HUES6 (cell line): ENCODE measurements at regions not wholly inside any gene's neighbourhood (a gene's known extent, or its start where the extent isn't known, plus 50 kb on each side); places are given as distances from the start of the nearest gene placed in this dataset.

Source experiments
- H3K27ac ChIP-seq: 2 replicates; pipeline ENCODE4 v1.7.0; 2013; ENCODE audit warnings: low read depth, mild to moderate bottlenecking, low read length, inconsistent platforms
- H3K27me3 ChIP-seq: 2 replicates; pipeline ENCODE4 v1.6.1; 2013; ENCODE audit warnings: low read length; ENCODE audit not compliant: control insufficient read depth, insufficient read depth
- H3K36me3 ChIP-seq: 2 replicates; pipeline ENCODE4 v1.6.1; 2013; ENCODE audit warnings: low read length; ENCODE audit not compliant: control insufficient read depth, insufficient read depth
- H3K4me1 ChIP-seq: 2 replicates; pipeline ENCODE4 v1.6.1; 2013; ENCODE audit warnings: low read length; ENCODE audit not compliant: control insufficient read depth, insufficient read depth
- H3K4me3 ChIP-seq: 2 replicates; pipeline ENCODE4 v1.5.1; 2013; ENCODE audit warnings: low read depth, low read length
- H3K9ac ChIP-seq: one replicate; pipeline ENCODE4 v1.6.1; 2013; ENCODE audit warnings: mild to moderate bottlenecking, low read length
- H3K9me3 ChIP-seq: 2 replicates; pipeline ENCODE4 v1.6.1; 2013; ENCODE audit warnings: low read depth, low read length; ENCODE audit not compliant: control insufficient read depth, insufficient read depth

DNA sequence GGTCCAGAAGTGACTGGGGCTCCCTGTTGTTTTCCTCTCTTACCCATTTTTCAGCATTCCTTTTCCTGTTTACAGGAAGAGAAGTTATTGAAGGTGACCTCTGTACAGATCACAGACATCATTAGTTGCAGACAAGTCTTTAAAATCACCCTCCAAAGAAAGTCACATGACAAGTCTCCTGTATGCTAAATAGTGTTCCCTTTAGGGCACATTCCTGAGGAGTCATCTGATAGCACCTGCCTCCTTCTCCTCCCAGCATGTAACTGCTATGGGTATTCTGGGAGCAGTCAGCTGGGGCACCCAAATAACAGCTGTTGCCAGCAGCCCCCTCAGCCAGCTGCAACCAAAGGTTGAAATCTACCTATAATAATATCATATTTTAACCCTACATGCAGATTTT is 200.6 kb downstream of the PTGER3 start:
- Histone ChIP-seq H3K36me3 (no peaks in the 10 kb centered on the region), H3K27me3 (no peaks in the 10 kb centered on the region), H3K4me1 (0 out of 2 replicates have a peak, but pooled peaks cover 4% of the 10 kb centered on the region), H3K4me3 (no peak overlapping the region), H3K9me3 (0 out of 2 replicates have a peak, but pooled peaks cover 2% of the 10 kb centered on the region), H3K27ac (no peak overlapping the region), H3K9ac (no peak overlapping the region)

DNA sequence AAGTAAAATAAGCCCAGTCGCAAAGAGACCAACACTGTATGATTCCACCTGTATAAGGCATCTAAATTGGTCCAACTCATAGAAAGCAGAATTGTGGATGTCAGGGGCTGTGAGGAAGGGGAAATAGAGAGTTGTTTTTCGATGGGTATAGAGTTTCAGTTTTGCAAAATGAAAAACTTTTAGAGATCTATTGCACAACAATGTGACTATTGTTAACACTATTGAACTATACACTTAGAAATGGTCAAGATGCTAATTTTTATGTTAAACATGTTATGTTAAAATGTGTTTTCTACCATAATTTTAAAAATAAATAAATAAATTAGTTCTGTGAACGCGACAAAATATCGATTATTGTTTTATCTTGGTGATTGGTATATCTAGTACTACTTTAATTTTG is 192.4 kb downstream of the PTGER3 start:
- no peaks in the 10 kb centered on the region for H3K36me3 ChIP-seq
- no peak overlapping the region for H3K4me3 ChIP-seq
- no peak overlapping the region for H3K27ac ChIP-seq
- no peak overlapping the region for H3K9ac ChIP-seq
- no peaks in the 10 kb centered on the region for H3K27me3 ChIP-seq
- no peaks in the 10 kb centered on the region for H3K9me3 ChIP-seq
- no peaks in the 10 kb centered on the region for H3K4me1 ChIP-seq

- Histone ChIP-seq H3K36me3 (no peaks in the 10 kb centered on the region), H3K4me1 (no peaks in the 10 kb centered on the region), H3K27ac (no peak overlapping the region), H3K4me3 (no peak overlapping the region), H3K27me3 (no peaks in the 10 kb centered on the region), H3K9me3 (no peaks in the 10 kb centered on the region), H3K9ac (no peak overlapping the region)
These were observed 191.4 kb downstream of the PTGER3 start for GRCh38 chr1:70856201-70856600.

DNA sequence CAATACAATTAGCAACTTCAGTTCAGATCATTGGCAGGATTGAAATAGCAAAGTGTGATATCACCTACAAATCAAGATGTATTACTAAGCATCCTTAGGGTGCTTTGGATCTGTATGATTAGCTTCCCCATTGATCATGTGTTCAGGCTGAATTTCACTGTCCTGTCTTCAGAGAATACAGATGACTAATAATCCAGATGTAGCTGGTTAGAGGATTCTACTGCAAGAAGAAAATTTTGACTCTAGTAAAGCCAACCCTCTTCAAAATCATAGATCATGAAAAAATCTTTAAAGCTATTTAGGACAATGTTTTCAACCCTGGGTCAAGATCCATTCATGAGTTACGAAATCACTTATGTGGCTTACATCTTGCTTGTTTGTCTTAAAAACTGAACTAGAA is 184.4 kb downstream of the PTGER3 start:
- no peaks in the 10 kb centered on the region for H3K36me3 ChIP-seq
- no peak overlapping the region for H3K27ac ChIP-seq
- H3K27me3 ChIP-seq, result no peaks in the 10 kb centered on the region
- H3K9me3 ChIP-seq, result no peaks in the 10 kb centered on the region
- H3K9ac ChIP-seq, result no peak overlapping the region
- no peak overlapping the region for H3K4me3 ChIP-seq
- H3K4me1 ChIP-seq, result no peaks in the 10 kb centered on the region

DNA sequence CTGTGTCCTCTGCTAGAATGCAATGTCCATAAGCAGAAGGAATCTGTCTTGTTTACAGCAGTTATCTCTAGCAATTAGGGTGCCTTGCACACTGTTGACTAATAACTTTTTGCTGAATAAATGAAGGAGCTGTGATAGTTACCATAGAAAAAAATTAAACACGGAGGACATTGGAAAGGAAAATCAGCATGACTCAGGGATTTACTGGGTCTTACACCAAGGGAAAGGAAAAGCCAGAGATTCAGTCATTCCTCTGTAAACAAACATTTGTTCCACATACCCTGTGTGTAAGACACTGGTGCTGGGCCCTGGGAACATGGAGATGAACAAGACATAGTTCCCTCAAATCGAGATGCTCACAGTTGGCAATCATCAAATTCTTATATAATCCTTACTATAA is 183.3 kb downstream of the PTGER3 start:
- no peaks in the 10 kb centered on the region for H3K4me1 ChIP-seq
- H3K9me3 ChIP-seq, result no peaks in the 10 kb centered on the region
- H3K27me3 ChIP-seq, result no peaks in the 10 kb centered on the region
- no peak overlapping the region for H3K4me3 ChIP-seq
- no peak overlapping the region for H3K27ac ChIP-seq
- H3K36me3 ChIP-seq, result no peaks in the 10 kb centered on the region
- H3K9ac ChIP-seq, result no peak overlapping the region

GRCh38 chr1:70866542-70867264 is 180.9 kb downstream of the PTGER3 start:
- Histone ChIP-seq H3K4me3 (no peak overlapping the region), H3K9ac (no peak overlapping the region), H3K27ac (no peak overlapping the region), H3K9me3 (0 out of 2 replicates have a peak, but pooled peaks cover 5% of the 10 kb centered on the region), H3K36me3 (no peaks in the 10 kb centered on the region), H3K27me3 (no peaks in the 10 kb centered on the region), H3K4me1 (no peaks in the 10 kb centered on the region)

DNA sequence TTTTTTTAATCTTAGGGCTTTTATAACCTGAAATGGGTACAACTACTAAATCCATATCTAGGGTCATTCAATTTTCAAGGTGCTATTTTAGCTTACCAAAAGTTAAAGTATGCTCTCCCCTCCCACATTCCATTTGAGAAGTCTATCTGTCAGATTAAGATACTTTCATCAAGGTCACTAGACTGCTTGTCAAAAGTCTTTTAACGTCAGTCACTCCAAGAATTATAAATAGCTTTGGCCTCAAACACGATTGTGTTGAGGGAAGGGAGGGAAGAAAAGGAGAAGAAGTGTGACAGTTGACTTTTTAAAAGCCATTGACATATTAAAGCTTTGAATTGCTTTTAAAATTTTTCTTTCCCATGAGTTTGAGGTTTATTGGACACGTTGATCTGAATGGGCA is 175.8 kb downstream of the PTGER3 start:
- no peaks in the 10 kb centered on the region for H3K36me3 ChIP-seq
- 0 out of 2 replicates have a peak, but pooled peaks cover 5% of the 10 kb centered on the region for H3K9me3 ChIP-seq
- H3K9ac ChIP-seq, result no peak overlapping the region
- no peak overlapping the region for H3K4me3 ChIP-seq
- no peaks in the 10 kb centered on the region for H3K27me3 ChIP-seq
- no peak overlapping the region for H3K27ac ChIP-seq
- H3K4me1 ChIP-seq, result 0 out of 2 replicates have a peak, but pooled peaks cover 3% of the 10 kb centered on the region

- Histone ChIP-seq H3K9ac (no peak overlapping the region), H3K27ac (no peak overlapping the region), H3K4me1 (0 out of 2 replicates have a peak, but pooled peaks cover 3% of the 10 kb centered on the region), H3K4me3 (no peak overlapping the region), H3K27me3 (no peaks in the 10 kb centered on the region), H3K9me3 (0 out of 2 replicates have a peak, but pooled peaks cover 5% of the 10 kb centered on the region), H3K36me3 (no peaks in the 10 kb centered on the region)
These were observed 173.6 kb downstream of the PTGER3 start for GRCh38 chr1:70874063-70874462.

DNA sequence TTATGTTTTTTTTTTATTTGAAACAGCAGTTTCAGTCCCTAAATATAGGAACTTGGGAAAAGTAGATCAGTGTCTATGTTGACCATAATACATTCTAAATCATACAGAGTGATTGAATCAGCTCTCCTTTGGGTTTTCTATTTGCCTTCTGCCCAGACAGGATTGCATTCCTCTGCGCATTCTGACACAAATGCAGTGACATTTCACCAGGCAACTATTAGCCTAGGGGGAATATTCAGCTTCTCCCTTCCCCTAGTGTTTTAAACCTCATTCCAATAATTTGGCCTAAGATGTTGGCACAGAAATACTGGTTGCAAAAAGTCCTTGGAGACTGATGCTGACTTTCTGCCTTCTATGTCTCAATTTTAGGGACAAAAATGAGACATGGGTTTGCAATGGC is 172.8 kb downstream of the PTGER3 start:
- Histone ChIP-seq H3K9me3 (0 out of 2 replicates have a peak, but pooled peaks cover 2% of the 10 kb centered on the region), H3K36me3 (no peaks in the 10 kb centered on the region), H3K27ac (no peak overlapping the region), H3K27me3 (no peaks in the 10 kb centered on the region), H3K9ac (no peak overlapping the region), H3K4me1 (0 out of 2 replicates have a peak, but pooled peaks cover 3% of the 10 kb centered on the region), H3K4me3 (no peak overlapping the region)

DNA sequence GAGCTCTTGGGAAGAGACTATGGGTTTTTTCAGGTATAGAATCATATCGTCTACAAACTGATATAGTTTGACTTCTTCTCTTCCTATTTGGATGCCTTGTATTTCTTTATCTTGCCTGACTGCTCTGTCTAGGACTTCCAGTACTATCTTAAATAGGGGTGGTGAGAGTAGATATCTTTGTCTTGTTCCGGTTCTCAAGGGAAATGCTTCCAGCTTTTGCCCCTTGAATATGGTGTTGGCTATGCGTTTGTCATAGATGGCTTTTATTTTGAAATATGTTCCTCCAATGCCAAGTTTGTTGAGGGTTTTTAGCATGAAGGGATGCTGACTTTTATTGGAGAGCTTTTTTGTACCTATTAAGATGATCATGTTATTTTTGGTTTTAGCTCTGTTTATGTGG is 170.3 kb downstream of the PTGER3 start:
- Histone ChIP-seq H3K9ac (no peak overlapping the region), H3K4me1 (0 out of 2 replicates have a peak, but pooled peaks cover 3% of the 10 kb centered on the region), H3K36me3 (no peaks in the 10 kb centered on the region), H3K9me3 (no peaks in the 10 kb centered on the region), H3K27me3 (no peaks in the 10 kb centered on the region), H3K27ac (no peak overlapping the region), H3K4me3 (no peak overlapping the region)

DNA sequence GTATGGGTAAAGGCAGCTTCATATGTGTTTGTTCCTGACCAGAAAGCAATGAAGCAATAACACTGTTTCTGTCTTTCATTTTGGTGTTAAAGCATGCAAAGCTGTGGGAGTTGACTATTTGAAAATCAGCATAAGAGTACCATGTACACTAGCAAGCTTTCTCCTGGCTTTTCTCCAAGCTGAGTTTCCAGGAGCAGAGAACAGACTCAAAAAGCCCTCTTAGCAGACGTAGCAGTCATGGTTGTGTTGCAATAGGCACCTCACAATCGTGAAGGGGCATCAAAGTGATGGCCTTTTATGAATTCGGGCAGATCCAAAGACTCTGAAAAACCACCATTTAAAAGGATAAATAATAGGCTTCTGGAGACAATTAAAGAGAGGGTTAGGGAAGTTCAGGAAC is 159.7 kb downstream of the PTGER3 start:
- Histone ChIP-seq H3K4me3 (no peak overlapping the region), H3K9me3 (no peaks in the 10 kb centered on the region), H3K27me3 (no peaks in the 10 kb centered on the region), H3K9ac (no peak overlapping the region), H3K27ac (no peak overlapping the region), H3K36me3 (no peaks in the 10 kb centered on the region), H3K4me1 (peaks cover 6% of the 10 kb centered on the region)
